Body of pancreas (tissue), 4 donors: ENCODE measurements at regions not wholly inside any gene's neighbourhood (a gene's known extent, or its start where the extent isn't known, plus 50 kb on each side); places are given as distances from the start of the nearest gene placed in this dataset.

Source experiments
- ATAC-seq: fragments of 150-250 bp; one replicate; pipeline ENCODE4 v1.9.1; 2016
- DNase-seq, 4 donors: peaks; one replicate each; pipeline ENCODE4 v3.0.0-alpha.2; 2019
- H3K27ac ChIP-seq, 4 donors: fragments of 200-600 bp; sonication (generic); 1 replicate in 3 of 4; 2 replicates in 1 of 4; pipeline versions ENCODE4 v1.5.1 to v1.6.1; 2016 to 2019; ENCODE audit warnings: mild to moderate bottlenecking in 1 of 4, mixed read lengths in 1 of 4, moderate library complexity in 1 of 4
- H3K27me3 ChIP-seq, 2 donors: fragments of 200-600 bp; sonication (generic); one replicate each; pipeline ENCODE4 v1.6.0; 2016; ENCODE audit warnings: mild to moderate bottlenecking in 1 of 2
- H3K36me3 ChIP-seq, 2 donors: fragments of 200-600 bp; sonication (generic); replicated peaks in 1 of 2; 2 replicates each; pipeline ENCODE4 v1.5.1; 2016; ENCODE audit warnings: low read depth in 2 of 2; ENCODE audit not compliant: insufficient read depth in 1 of 2
- H3K4me1 ChIP-seq: fragments of 200-600 bp; sonication (generic); one replicate; pipeline ENCODE4 v1.6.0; 2016
- H3K4me3 ChIP-seq, 2 donors: fragments of 200-600 bp; sonication (generic); 1 replicate in 1 of 2; 2 replicates in 1 of 2; pipeline ENCODE4 v1.5.1; 2016 to 2019
- H3K9me3 ChIP-seq, 3 donors: fragments of 200-600 bp; sonication (generic); 1 replicate in 2 of 3; 2 replicates in 1 of 3; pipeline ENCODE4 v1.5.1; 2016
- POLR2A ChIP-seq, 3 donors: fragments of 450-650 bp; IDR thresholded peaks; one replicate each; pipeline ENCODE4 v1.6.1; 2016; ENCODE audit warnings: antibody characterized with exemption in 3 of 3, mild to moderate bottlenecking in 2 of 3
- WGBS, 2 donors: methylation state at CpG; one replicate each; pipeline ENCODE4 v1.1.5; 2017; 5-methylcytosine and 5-hydroxymethylcytosine counted together
- intact Hi-C: fragments of 100-400 bp; cut with DNase I; formaldehyde crosslinking; loops from one replicate; pipeline ENCODE4 v1.15.1; 2023
- TF ChIP-seq, protein P1 (sequence below), 7 experiments: fragments of 450-650 bp in 4 of 7; fragments of 200-600 bp in 3 of 7; sonication (generic) in 3 of 7; IDR thresholded peaks; one replicate each; pipeline ENCODE4 v1.5.1; 2016 to 2019; ENCODE audit warnings: antibody characterized with exemption in 7 of 7

DNA sequence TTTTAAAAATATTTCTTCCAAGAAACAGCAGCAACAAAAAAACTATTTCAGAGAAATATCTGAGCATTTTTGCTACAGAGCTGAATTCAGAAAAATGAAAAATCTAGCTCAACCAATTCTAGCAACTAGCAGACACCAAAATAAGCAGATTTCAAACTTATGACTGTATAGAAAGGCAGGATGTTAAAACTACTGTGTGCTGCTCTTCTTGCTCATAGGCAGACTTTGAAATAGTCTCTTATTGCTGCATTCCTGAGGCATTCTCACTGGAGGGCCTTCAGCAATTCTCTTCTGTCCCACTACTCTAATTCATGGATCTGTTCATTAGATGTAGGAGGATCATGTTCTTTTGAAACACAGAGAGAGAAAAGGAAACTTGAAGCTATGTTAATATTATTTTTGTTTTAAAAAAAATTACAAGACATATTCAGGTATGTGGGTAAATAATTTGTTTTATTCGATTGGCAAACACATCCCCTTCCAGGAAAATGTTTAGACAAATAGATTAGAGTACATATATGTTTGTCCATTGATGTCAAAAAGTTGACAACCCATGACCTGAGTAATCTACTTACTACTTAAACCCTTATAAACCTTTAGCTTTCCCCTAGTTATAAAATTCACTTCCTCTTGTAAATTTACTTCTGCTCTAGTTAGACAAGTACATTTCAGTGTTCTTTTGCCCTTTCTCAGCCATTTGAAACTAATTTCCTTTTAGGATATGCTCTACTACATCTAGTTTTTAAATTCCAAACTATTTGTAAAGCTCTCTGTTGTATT is 428.2 kb upstream of the POT1 start:
- WGBS, 2 donors, result 29 to 35% methylated on average over 1 of the region's 1 CpG
- TF ChIP-seq, protein P1, sequence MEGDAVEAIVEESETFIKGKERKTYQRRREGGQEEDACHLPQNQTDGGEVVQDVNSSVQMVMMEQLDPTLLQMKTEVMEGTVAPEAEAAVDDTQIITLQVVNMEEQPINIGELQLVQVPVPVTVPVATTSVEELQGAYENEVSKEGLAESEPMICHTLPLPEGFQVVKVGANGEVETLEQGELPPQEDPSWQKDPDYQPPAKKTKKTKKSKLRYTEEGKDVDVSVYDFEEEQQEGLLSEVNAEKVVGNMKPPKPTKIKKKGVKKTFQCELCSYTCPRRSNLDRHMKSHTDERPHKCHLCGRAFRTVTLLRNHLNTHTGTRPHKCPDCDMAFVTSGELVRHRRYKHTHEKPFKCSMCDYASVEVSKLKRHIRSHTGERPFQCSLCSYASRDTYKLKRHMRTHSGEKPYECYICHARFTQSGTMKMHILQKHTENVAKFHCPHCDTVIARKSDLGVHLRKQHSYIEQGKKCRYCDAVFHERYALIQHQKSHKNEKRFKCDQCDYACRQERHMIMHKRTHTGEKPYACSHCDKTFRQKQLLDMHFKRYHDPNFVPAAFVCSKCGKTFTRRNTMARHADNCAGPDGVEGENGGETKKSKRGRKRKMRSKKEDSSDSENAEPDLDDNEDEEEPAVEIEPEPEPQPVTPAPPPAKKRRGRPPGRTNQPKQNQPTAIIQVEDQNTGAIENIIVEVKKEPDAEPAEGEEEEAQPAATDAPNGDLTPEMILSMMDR (IDR thresholded peaks at IDR 0.05), result no peak
- no peak for TF ChIP-seq POLR2A (IDR thresholded peaks at IDR 0.05)
- ATAC-seq (no peak), DNase-seq (no peak)
- intact Hi-C loops, result no loop called here
- Histone ChIP-seq H3K27ac (no peak overlapping the region), H3K36me3 (no peaks in the 10 kb centered on the region), H3K9me3 (no peaks in the 10 kb centered on the region), H3K27me3 (no peaks in the 10 kb centered on the region), H3K4me3 (no peak overlapping the region), H3K4me1 (no peaks in the 10 kb centered on the region)

DNA sequence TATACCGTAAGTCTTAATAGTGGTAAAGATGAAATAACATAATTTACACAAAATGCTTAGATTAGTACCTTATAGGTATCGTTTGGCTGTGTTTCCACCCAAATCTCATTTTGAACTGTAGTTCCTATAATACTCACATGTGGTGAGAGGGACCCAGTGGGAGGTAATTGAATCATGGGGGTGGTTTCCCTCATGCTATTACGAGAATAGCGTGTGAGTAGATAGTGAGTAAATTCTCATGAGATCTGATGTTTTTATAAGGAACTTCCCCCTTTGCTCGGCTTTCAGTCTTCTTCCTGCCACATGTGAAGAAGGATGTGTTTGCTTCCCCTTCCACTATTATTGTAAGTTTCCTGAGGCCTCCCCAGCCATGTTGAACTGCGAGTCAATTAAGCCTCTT is 426.3 kb upstream of the POT1 start:
- DNase-seq, result no peak
- Histone ChIP-seq H3K4me3 (no peak overlapping the region), H3K36me3 (no peaks in the 10 kb centered on the region), H3K27me3 (no peaks in the 10 kb centered on the region), H3K9me3 (no peaks in the 10 kb centered on the region), H3K27ac (no peak overlapping the region), H3K4me1 (no peaks in the 10 kb centered on the region)
- no peak for ATAC-seq
- no peak for TF ChIP-seq POLR2A (IDR thresholded peaks at IDR 0.05)
- TF ChIP-seq, protein P1 (IDR thresholded peaks at IDR 0.05), result no peak
- intact Hi-C loops, result no loop called here
- 42 to 62% methylated on average over 6 of the region's 6 CpGs for WGBS, 2 donors

DNA sequence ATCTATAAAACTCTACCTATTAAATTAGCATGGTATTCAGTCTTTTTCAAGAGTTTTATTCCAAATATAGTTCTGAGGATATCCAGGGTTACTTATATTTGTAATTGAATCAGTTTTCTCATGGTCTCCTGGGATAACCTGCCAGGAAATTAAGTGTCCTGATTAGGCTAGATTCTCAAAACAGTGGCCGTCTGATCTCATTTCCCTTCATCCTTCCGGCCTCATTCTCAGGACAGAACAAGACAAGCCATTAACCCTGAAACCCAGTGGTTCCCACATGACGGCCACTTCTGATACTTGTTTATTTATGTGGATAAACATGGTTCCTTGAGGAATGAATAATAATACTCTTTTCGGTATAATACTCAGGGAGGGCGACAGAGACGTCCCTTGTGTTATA is 417.6 kb upstream of the POT1 start:
- Histone ChIP-seq H3K27me3 (no peaks in the 10 kb centered on the region), H3K4me1 (no peaks in the 10 kb centered on the region), H3K36me3 (no peaks in the 10 kb centered on the region), H3K27ac (no peak overlapping the region), H3K9me3 (no peaks in the 10 kb centered on the region), H3K4me3 (no peak overlapping the region)
- TF ChIP-seq, protein P1 (IDR thresholded peaks at IDR 0.05), result no peak
- no peak for TF ChIP-seq POLR2A (IDR thresholded peaks at IDR 0.05)
- ATAC-seq (no peak), DNase-seq (no peak)
- intact Hi-C loops, result no loop called here
- WGBS, 2 donors, result 67 to 72% methylated on average over 6 of the region's 6 CpGs

DNA sequence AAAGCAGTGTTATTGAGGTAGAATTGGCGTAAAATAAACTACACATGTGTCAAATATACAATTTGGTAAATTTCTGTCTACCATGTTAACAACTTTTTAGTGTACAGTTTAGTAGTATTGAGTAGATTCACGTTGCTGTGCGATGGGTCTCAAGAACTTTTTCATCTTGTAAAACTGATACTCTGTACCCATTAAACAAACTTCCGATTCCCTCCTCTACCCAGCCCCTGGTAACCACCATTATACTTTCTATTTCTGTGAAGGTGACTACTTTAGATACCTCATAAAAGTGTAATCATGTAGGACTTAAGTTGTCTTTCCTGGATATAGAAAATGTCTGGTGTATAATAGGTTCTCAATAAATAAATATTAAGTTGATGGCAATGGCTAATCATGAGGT is 408.5 kb upstream of the POT1 start:
- Histone ChIP-seq H3K9me3 (no peaks in the 10 kb centered on the region), H3K36me3 (no peaks in the 10 kb centered on the region), H3K27ac (no peak overlapping the region), H3K4me3 (no peak overlapping the region), H3K4me1 (no peaks in the 10 kb centered on the region), H3K27me3 (no peaks in the 10 kb centered on the region)
- intact Hi-C loops, result no loop called here
- no peak for DNase-seq
- ATAC-seq, result no peak
- TF ChIP-seq POLR2A (IDR thresholded peaks at IDR 0.05), result no peak
- TF ChIP-seq, protein P1 (IDR thresholded peaks at IDR 0.05), result no peak
- 65 to 79% methylated on average over 4 of the region's 4 CpGs for WGBS, 2 donors

DNA sequence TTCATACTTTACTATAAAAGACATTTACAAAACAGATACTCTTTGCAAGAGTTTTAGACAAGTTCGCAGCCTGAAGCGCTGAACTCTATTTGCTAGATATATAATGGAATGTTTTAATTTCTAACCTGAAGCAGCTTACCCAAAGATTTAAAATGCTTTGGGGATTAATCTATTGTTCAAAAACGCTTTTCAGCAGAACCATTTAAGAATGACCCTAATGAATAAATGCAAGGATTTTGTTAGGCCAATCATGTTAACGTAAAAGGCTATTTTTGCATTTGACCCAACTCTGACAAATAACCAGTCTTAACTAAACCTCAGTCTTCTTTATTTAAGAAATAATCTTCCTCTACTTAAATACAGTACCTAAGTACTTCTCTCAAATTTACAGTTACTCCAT is 406.7 kb upstream of the POT1 start:
- H3K36me3 ChIP-seq, result no peaks in the 10 kb centered on the region
- no peak for DNase-seq
- WGBS, 2 donors, result 72 to 74% methylated on average over 4 of the region's 4 CpGs
- intact Hi-C loops, result no loop called here
- no peak for ATAC-seq
- H3K9me3 ChIP-seq, result no peaks in the 10 kb centered on the region
- H3K27ac ChIP-seq, result no peak overlapping the region
- no peaks in the 10 kb centered on the region for H3K27me3 ChIP-seq
- no peak overlapping the region for H3K4me3 ChIP-seq
- no peaks in the 10 kb centered on the region for H3K4me1 ChIP-seq
- TF ChIP-seq, protein P1 (IDR thresholded peaks at IDR 0.05), result no peak
